IMR-90 (cell line): ENCODE measurements at regions not wholly inside any gene's neighbourhood (a gene's known extent, or its start where the extent isn't known, plus 50 kb on each side); places are given as distances from the start of the nearest gene placed in this dataset.

Experiments used
- ATAC-seq: fragments of 200-7000 bp; cut with Tn5 transposase; 2 replicates; pipeline ENCODE4 v1.9.1; 2020; ENCODE audit warnings: low read depth, mild to moderate bottlenecking, moderate library complexity
- BruUV-seq: library from RNA; stranded (reverse); fragments of 400-500 nt; replicated peaks from 2 replicates; lab custom pipeline; 2021; lab: Mats Ljungman, UMichigan
- CTCF ChIA-PET: fragments of 300-600 bp; formaldehyde crosslinking; extraction: SDS; loops from one replicate; lab custom pipeline; 2021; ENCODE audit warnings: antibody characterized with exemption; lab: Yijun Ruan, JAX
- POLR2A ChIA-PET: fragments of 300-600 bp; sonication (Branson Sonifier 250); formaldehyde crosslinking; loops from one replicate; lab custom pipeline; 2022; ENCODE audit warnings: antibody characterized with exemption; ENCODE audit not compliant: unreplicated experiment; lab: Charles Lee
- DNase-seq: peaks from one replicate; pipeline ENCODE4 v3.0.0; 2013
- H2AFZ ChIP-seq: replicated peaks from 2 replicates; pipeline ENCODE3; 2013; ENCODE audit warnings: low read length, mild to moderate bottlenecking; ENCODE audit not compliant: poor library complexity
- H2AK5ac ChIP-seq: 2 replicates; pipeline ENCODE4 v1.6.1; 2013; ENCODE audit warnings: low read depth, low read length, inconsistent platforms
- H2AK9ac ChIP-seq: replicated peaks from 2 replicates; pipeline ENCODE3; 2013; ENCODE audit warnings: mild to moderate bottlenecking, low read depth, low read length, moderate library complexity; ENCODE audit not compliant: poor library complexity
- H2BK120ac ChIP-seq: 2 replicates; pipeline ENCODE4 v1.6.1; 2013; ENCODE audit warnings: low read depth, low read length, inconsistent platforms
- H2BK15ac ChIP-seq: 3 replicates; pipeline ENCODE4 v1.6.1; 2013; ENCODE audit warnings: low read depth, low read length, inconsistent platforms
- H2BK20ac ChIP-seq: 2 replicates; pipeline ENCODE4 v1.6.1; 2013; ENCODE audit warnings: low read depth, mild to moderate bottlenecking, inconsistent platforms, low read length, moderate library complexity
- H2BK5ac ChIP-seq: 2 replicates; pipeline ENCODE4 v1.6.1; 2013; ENCODE audit warnings: mild to moderate bottlenecking, low read depth, low read length, inconsistent platforms; ENCODE audit not compliant: poor library complexity, severe bottlenecking
- H3K14ac ChIP-seq: replicated peaks from 2 replicates; pipeline ENCODE4 v1.6.1; 2013; ENCODE audit warnings: low read depth, low read length, inconsistent platforms
- H3K18ac ChIP-seq: 2 replicates; pipeline ENCODE4 v1.6.1; 2013; ENCODE audit warnings: low read depth, low read length, control low read depth
- H3K23ac ChIP-seq: 2 replicates; pipeline ENCODE4 v1.6.1; 2013; ENCODE audit warnings: low read depth, low read length, inconsistent platforms
- H3K27ac ChIP-seq: 2 replicates; pipeline ENCODE4 v1.5.1; 2013; ENCODE audit warnings: mild to moderate bottlenecking, control low read depth, low read length; ENCODE audit not compliant: insufficient read depth
- H3K27me3 ChIP-seq: 2 replicates; pipeline ENCODE4 v1.6.1; 2013; ENCODE audit warnings: low read length; ENCODE audit not compliant: control insufficient read depth, insufficient read depth
- H3K36me3 ChIP-seq: 2 replicates; pipeline ENCODE4 v1.6.1; 2013; ENCODE audit warnings: low read length, mixed read lengths; ENCODE audit not compliant: control insufficient read depth, insufficient read depth
- H3K4ac ChIP-seq: 2 replicates; pipeline ENCODE4 v1.6.1; 2013; ENCODE audit warnings: low read depth, low read length, inconsistent platforms
- H3K4me1 ChIP-seq: 2 replicates; pipeline ENCODE4 v1.6.1; 2013; ENCODE audit warnings: low read length, mixed read lengths; ENCODE audit not compliant: control insufficient read depth, insufficient read depth
- H3K4me2 ChIP-seq: 2 replicates; pipeline ENCODE4 v1.6.1; 2013; ENCODE audit warnings: low read depth, mild to moderate bottlenecking, control low read depth, low read length, moderate library complexity
- H3K4me3 ChIP-seq: 2 replicates; pipeline ENCODE4 v1.5.1; 2013; ENCODE audit warnings: low read depth, mild to moderate bottlenecking, control low read depth, low read length, moderate library complexity; ENCODE audit not compliant: insufficient read depth
- H3K56ac ChIP-seq: 2 replicates; pipeline ENCODE4 v1.6.1; 2013; ENCODE audit warnings: low read length, inconsistent platforms; ENCODE audit not compliant: insufficient read depth; ENCODE audit errors: extremely low read depth
- H3K79me1 ChIP-seq, 2 experiments: 2 replicates each; pipeline ENCODE4 v1.6.1; 2013; ENCODE audit warnings: low read length in 2 of 2, inconsistent platforms in 1 of 2, low read depth in 1 of 2
- H3K9ac ChIP-seq: 2 replicates; pipeline ENCODE4 v1.6.1; 2013; ENCODE audit warnings: low read depth, low read length, control low read depth
- H3K9me1 ChIP-seq: 2 replicates; pipeline ENCODE4 v1.6.1; 2013; ENCODE audit warnings: low read length, inconsistent platforms; ENCODE audit not compliant: insufficient read depth
- H3K9me3 ChIP-seq: 2 replicates; pipeline ENCODE4 v1.6.1; 2013; ENCODE audit warnings: low read length; ENCODE audit not compliant: control insufficient read depth, insufficient read depth
- H4K20me1 ChIP-seq: 2 replicates; pipeline ENCODE4 v1.6.1; 2013; ENCODE audit warnings: low read length, inconsistent platforms; ENCODE audit not compliant: insufficient read depth
- H4K5ac ChIP-seq: 2 replicates; pipeline ENCODE4 v1.6.1; 2013; ENCODE audit warnings: mild to moderate bottlenecking, low read depth, low read length, control low read depth
- H4K8ac ChIP-seq, 2 experiments: 2 replicates each; pipeline ENCODE4 v1.6.1; 2013; ENCODE audit warnings: low read depth in 2 of 2, low read length in 2 of 2, control low read depth in 1 of 2, inconsistent platforms in 1 of 2
- H4K91ac ChIP-seq: 2 replicates; pipeline ENCODE4 v1.6.1; 2013; ENCODE audit warnings: low read depth, low read length, inconsistent platforms; ENCODE audit not compliant: insufficient read depth
- BHLHE40 ChIP-seq: fragments of 150-350 bp; IDR thresholded peaks from 2 replicates; pipeline ENCODE4 v1.6.1; 2016; ENCODE audit warnings: mild to moderate bottlenecking, low read depth, low read length
- CEBPB ChIP-seq: IDR thresholded peaks from 2 replicates; pipeline ENCODE4 v1.6.1; 2012; ENCODE audit warnings: low read depth, low read length, improper control_type of control experiment
- CHD1 ChIP-seq: IDR thresholded peaks from 2 replicates; pipeline ENCODE4 v1.6.1; 2012; ENCODE audit warnings: low read depth, low read length, improper control_type of control experiment
- FOS ChIP-seq: fragments of 150-350 bp; IDR thresholded peaks from 2 replicates; pipeline ENCODE4 v1.6.1; 2016; ENCODE audit warnings: low read depth, low read length
- MAFK ChIP-seq: IDR thresholded peaks from 2 replicates; pipeline ENCODE4 v1.6.1; 2012; ENCODE audit warnings: low read depth, low read length, improper control_type of control experiment
- MAZ ChIP-seq: IDR thresholded peaks from 2 replicates; pipeline ENCODE4 v1.6.1; 2012; ENCODE audit warnings: low read depth, mild to moderate bottlenecking, low read length, improper control_type of control experiment, moderate library complexity, borderline replicate concordance
- MXI1 ChIP-seq: IDR thresholded peaks from 2 replicates; pipeline ENCODE4 v1.6.1; 2012; ENCODE audit warnings: low read depth, mild to moderate bottlenecking, low read length, moderate library complexity, borderline replicate concordance
- NFE2L2 ChIP-seq: fragments of 150-350 bp; IDR thresholded peaks from 2 replicates; pipeline ENCODE4 v1.6.1; 2016; ENCODE audit warnings: low read depth, mild to moderate bottlenecking, low read length
- POLR2A ChIP-seq: IDR thresholded peaks from 2 replicates; pipeline ENCODE4 v1.6.1; 2012; ENCODE audit warnings: mild to moderate bottlenecking, low read depth, low read length
- RAD21 ChIP-seq: IDR thresholded peaks from 2 replicates; pipeline ENCODE4 v1.6.1; 2012; ENCODE audit warnings: low read length, improper control_type of control experiment
- RCOR1 ChIP-seq: IDR thresholded peaks from 2 replicates; pipeline ENCODE4 v1.6.1; 2012; ENCODE audit warnings: mild to moderate bottlenecking, low read length, improper control_type of control experiment; ENCODE audit not compliant: insufficient replicate concordance
- RFX5 ChIP-seq: IDR thresholded peaks from 2 replicates; pipeline ENCODE4 v1.8.0; 2012; ENCODE audit warnings: low read depth, mild to moderate bottlenecking, low read length, moderate library complexity
- SMC3 ChIP-seq: fragments of 150-350 bp; IDR thresholded peaks from 2 replicates; pipeline ENCODE4 v1.6.1; 2016; ENCODE audit warnings: low read depth, mild to moderate bottlenecking, antibody characterized with exemption, low read length, moderate library complexity
- whole genome bisulfite sequencing, 2 experiments: methylation state at CpG; one replicate each; pipeline versions ENCODE4 v1.1.5 to v1.1.7; 2013; ENCODE audit warnings: missing lambda C conversion rate in 2 of 2; ENCODE audit not compliant: insufficient read length in 1 of 2; ENCODE audit errors: extremely low coverage in 2 of 2; 5-methylcytosine and 5-hydroxymethylcytosine counted together
- dilution Hi-C: fragments of 300-500 bp; cut with HindIII; formaldehyde crosslinking; loops from one replicate; pipeline ENCODE4 v1.14.3; 2018; ENCODE audit warnings: low sequenced_read_pairs; ENCODE audit not compliant: unreplicated experiment
- in situ Hi-C: fragments of 300-500 bp; cut with MboI; formaldehyde crosslinking; loops from 3 replicates; pipeline ENCODE4 v1.14.3; 2019; ENCODE audit warnings: low sequenced_read_pairs, inconsistent platforms, mixed read lengths
- intact Hi-C: fragments of 100-400 bp; cut with micrococcal nuclease; formaldehyde crosslinking; loops from 2 replicates; pipeline ENCODE4 v1.10.0; 2022
- TF ChIP-seq, protein P1 (sequence below): conservative IDR thresholded peaks from 2 replicates; pipeline ENCODE4 v1.5.1; 2012; ENCODE audit warnings: mild to moderate bottlenecking, low read depth, low read length, improper control_type of control experiment
- TF ChIP-seq, protein P2 (sequence below): fragments of 150-350 bp; IDR thresholded peaks from 2 replicates; pipeline ENCODE4 v1.6.1; 2017; ENCODE audit warnings: mild to moderate bottlenecking, antibody characterized with exemption, low read length, low read depth
- TF ChIP-seq, protein P3 (sequence below): fragments of 150-350 bp; IDR thresholded peaks from 2 replicates; pipeline ENCODE4 v1.6.1; 2016; ENCODE audit warnings: low read depth, mild to moderate bottlenecking, low read length, moderate library complexity, borderline replicate concordance

DNA sequence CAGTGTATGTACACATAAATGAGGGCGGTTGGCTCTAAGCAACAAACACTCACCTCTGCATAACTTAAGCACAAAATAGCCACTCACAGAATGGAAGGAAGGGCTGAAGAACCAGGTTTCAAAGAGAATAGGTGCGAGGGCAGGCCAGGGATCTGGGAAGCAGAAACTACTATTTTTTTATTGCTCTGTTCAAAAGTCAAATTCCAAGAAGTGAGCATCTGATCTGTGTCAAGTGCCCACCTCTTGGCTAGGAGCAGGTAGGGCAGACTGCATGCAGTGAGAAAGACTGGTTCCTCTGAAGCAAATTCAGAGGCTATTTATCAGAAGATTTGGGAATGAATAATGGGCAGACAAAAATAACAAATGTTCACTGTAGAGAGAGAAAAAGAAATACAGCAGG is 336.4 kb upstream of the CTNNB1 start:
- no CpG with 5 or more reads among the region's 2 CpGs for WGBS, 2 experiments
- ChIA-PET CTCF (no interaction called here), POLR2A (no interaction called here)
- H2BK120ac ChIP-seq: no peak overlapping the region
- no peak overlapping the region for H4K8ac ChIP-seq
- no peak overlapping the region for H3K56ac ChIP-seq
- H2AFZ ChIP-seq: no peak overlapping the region
- no peak overlapping the region for H3K4me2 ChIP-seq
- H2BK5ac ChIP-seq: no peak overlapping the region
- no TSS peak for BruUV-seq
- no peak overlapping the region for H2BK15ac ChIP-seq
- no peak overlapping the region for H2AK5ac ChIP-seq
- dilution Hi-C loops (no loop called here), intact Hi-C loops (no loop called here), in situ Hi-C loops (no loop called here)
- no peak overlapping the region for H3K4me3 ChIP-seq
- TF ChIP-seq NFE2L2 (no peak), RCOR1 (no peak), MXI1 (no peak), BHLHE40 (no peak), RAD21 (no peak), SMC3 (no peak), CEBPB (no peak), MAFK (no peak), RFX5 (no peak), MAZ (no peak), POLR2A (no peak), CHD1 (no peak), FOS (no peak)
- TF ChIP-seq, protein P1, sequence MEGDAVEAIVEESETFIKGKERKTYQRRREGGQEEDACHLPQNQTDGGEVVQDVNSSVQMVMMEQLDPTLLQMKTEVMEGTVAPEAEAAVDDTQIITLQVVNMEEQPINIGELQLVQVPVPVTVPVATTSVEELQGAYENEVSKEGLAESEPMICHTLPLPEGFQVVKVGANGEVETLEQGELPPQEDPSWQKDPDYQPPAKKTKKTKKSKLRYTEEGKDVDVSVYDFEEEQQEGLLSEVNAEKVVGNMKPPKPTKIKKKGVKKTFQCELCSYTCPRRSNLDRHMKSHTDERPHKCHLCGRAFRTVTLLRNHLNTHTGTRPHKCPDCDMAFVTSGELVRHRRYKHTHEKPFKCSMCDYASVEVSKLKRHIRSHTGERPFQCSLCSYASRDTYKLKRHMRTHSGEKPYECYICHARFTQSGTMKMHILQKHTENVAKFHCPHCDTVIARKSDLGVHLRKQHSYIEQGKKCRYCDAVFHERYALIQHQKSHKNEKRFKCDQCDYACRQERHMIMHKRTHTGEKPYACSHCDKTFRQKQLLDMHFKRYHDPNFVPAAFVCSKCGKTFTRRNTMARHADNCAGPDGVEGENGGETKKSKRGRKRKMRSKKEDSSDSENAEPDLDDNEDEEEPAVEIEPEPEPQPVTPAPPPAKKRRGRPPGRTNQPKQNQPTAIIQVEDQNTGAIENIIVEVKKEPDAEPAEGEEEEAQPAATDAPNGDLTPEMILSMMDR: no peak
- TF ChIP-seq, protein P2, sequence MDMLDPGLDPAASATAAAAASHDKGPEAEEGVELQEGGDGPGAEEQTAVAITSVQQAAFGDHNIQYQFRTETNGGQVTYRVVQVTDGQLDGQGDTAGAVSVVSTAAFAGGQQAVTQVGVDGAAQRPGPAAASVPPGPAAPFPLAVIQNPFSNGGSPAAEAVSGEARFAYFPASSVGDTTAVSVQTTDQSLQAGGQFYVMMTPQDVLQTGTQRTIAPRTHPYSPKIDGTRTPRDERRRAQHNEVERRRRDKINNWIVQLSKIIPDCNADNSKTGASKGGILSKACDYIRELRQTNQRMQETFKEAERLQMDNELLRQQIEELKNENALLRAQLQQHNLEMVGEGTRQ: no peak
- TF ChIP-seq, protein P3, sequence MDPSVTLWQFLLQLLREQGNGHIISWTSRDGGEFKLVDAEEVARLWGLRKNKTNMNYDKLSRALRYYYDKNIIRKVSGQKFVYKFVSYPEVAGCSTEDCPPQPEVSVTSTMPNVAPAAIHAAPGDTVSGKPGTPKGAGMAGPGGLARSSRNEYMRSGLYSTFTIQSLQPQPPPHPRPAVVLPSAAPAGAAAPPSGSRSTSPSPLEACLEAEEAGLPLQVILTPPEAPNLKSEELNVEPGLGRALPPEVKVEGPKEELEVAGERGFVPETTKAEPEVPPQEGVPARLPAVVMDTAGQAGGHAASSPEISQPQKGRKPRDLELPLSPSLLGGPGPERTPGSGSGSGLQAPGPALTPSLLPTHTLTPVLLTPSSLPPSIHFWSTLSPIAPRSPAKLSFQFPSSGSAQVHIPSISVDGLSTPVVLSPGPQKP: no peak
- H3K27ac ChIP-seq: no peak overlapping the region
- no peaks in the 10 kb centered on the region for H3K9me1 ChIP-seq
- no peak overlapping the region for H2BK20ac ChIP-seq
- no peak overlapping the region for H4K91ac ChIP-seq
- no peak overlapping the region for H3K4ac ChIP-seq
- no peak overlapping the region for H4K5ac ChIP-seq
- H3K27me3 ChIP-seq: no peaks in the 10 kb centered on the region
- ATAC-seq (no peak), DNase-seq (no peak)
- no peaks in the 10 kb centered on the region for H3K79me1 ChIP-seq
- no peak overlapping the region for H3K18ac ChIP-seq
- no peak overlapping the region for H3K23ac ChIP-seq
- H3K4me1 ChIP-seq: no peaks in the 10 kb centered on the region
- H3K9ac ChIP-seq: no peak overlapping the region
- no peak overlapping the region for H2AK9ac ChIP-seq
- no peaks in the 10 kb centered on the region for H4K20me1 ChIP-seq
- H3K14ac ChIP-seq: no peak overlapping the region
- no peaks in the 10 kb centered on the region for H3K36me3 ChIP-seq
- 0 out of 2 replicates have a peak, but pooled peaks cover 2% of the 10 kb centered on the region for H3K9me3 ChIP-seq
